Stimulated activated CD4-positive, alpha-beta T cell treated with anti-CD3 and anti-CD28 coated beads, Interleukin-12 subunit alpha, Interleukin-12 subunit beta, amount 100 ng/mL, for 4 hours (primary cell): ENCODE measurements at regions not wholly inside any gene's neighbourhood (a gene's known extent, or its start where the extent isn't known, plus 50 kb on each side); places are given as distances from the start of the nearest gene placed in this dataset.

Experiments
- DNase-seq: peaks from one replicate; pipeline ENCODE4 v3.0.0-alpha.2; 2020

- no peak for DNase-seq
Observed at GRCh38 chr19:16000024-16000663, 51.3 kb downstream of the OR10H4 start.

GRCh38 chr19:16001481-16002312 lies 52.9 kb downstream of the OR10H4 start:
- DNase-seq = peak; percentile 18

GRCh38 chr19:16002406-16003384 lies 53.9 kb downstream of the OR10H4 start:
- no peak for DNase-seq

GRCh38 chr19:16003391-16003790 lies 54.6 kb downstream of the OR10H4 start:
- no peak for DNase-seq

- no peak for DNase-seq
Observed at GRCh38 chr19:16005925-16006324, 57.1 kb downstream of the OR10H4 start.

GRCh38 chr19:16012552-16012951 lies 63.7 kb upstream of the TPM4 start:
- DNase-seq = no peak

- no peak for DNase-seq
Observed at GRCh38 chr19:16013181-16013850, 63.0 kb upstream of the TPM4 start.

GRCh38 chr19:16013851-16014840 lies 62.1 kb upstream of the TPM4 start:
- DNase-seq = no peak

GRCh38 chr19:16014923-16015804 lies 61.1 kb upstream of the TPM4 start:
- no peak for DNase-seq

- no peak for DNase-seq
Observed at GRCh38 chr19:16015805-16016173, 60.5 kb upstream of the TPM4 start.

GRCh38 chr19:16016226-16017137 lies 59.8 kb upstream of the TPM4 start:
- DNase-seq = no peak

GRCh38 chr19:16017138-16017490 lies 59.2 kb upstream of the TPM4 start:
- no peak for DNase-seq

- no peak for DNase-seq
Observed at GRCh38 chr19:16018106-16018755, 58.1 kb upstream of the TPM4 start.

- no peak for DNase-seq
Observed at GRCh38 chr19:16018801-16019551, 57.3 kb upstream of the TPM4 start.

- no peak for DNase-seq
Observed at GRCh38 chr19:16019691-16020448, 56.4 kb upstream of the TPM4 start.

GRCh38 chr19:16021796-16022195 lies 54.5 kb upstream of the TPM4 start:
- DNase-seq = no peak

- no peak for DNase-seq
Observed at GRCh38 chr19:16022251-16022650, 54.0 kb upstream of the TPM4 start.
